ENCODE measurements at regions not wholly inside any gene's neighbourhood (a gene's known extent, or its start where the extent isn't known, plus 50 kb on each side); places are given as distances from the start of the nearest gene placed in this dataset.

GRCh38 chr10:131726967-131727366 lies 173.8 kb upstream of the PPP2R2D start:
- H3K4me3 ChIP-seq (replicated peaks in 1 of 2; ENCODE audit: low read depth in 2 of 2, low read length in 2 of 2): no peak overlapping the region
- DNase-seq (ENCODE audit: low read depth in 2 of 2): no peak
- TF ChIP-seq CTCF (IDR thresholded peaks at IDR 0.05; ENCODE audit: low read depth, low read length): no peak

GRCh38 chr10:131727560-131727959 lies 173.2 kb upstream of the PPP2R2D start:
- no peak overlapping the region for H3K4me3 ChIP-seq (replicated peaks in 1 of 2; ENCODE audit: low read depth in 2 of 2, low read length in 2 of 2)
- DNase-seq (ENCODE audit: low read depth in 2 of 2): no peak
- TF ChIP-seq CTCF (IDR thresholded peaks at IDR 0.05; ENCODE audit: low read depth, low read length): no peak

GRCh38 chr10:131728286-131729228 lies 172.3 kb upstream of the PPP2R2D start:
- TF ChIP-seq CTCF (IDR thresholded peaks at IDR 0.05; ENCODE audit: low read depth, low read length): no peak
- no peak overlapping the region for H3K4me3 ChIP-seq (replicated peaks in 1 of 2; ENCODE audit: low read depth in 2 of 2, low read length in 2 of 2)
- no peak for DNase-seq (ENCODE audit: low read depth in 2 of 2)

GRCh38 chr10:131729361-131729760 lies 171.4 kb upstream of the PPP2R2D start:
- no peak overlapping the region for H3K4me3 ChIP-seq (replicated peaks in 1 of 2; ENCODE audit: low read depth in 2 of 2, low read length in 2 of 2)
- no peak for TF ChIP-seq CTCF (IDR thresholded peaks at IDR 0.05; ENCODE audit: low read depth, low read length)
- no peak for DNase-seq (ENCODE audit: low read depth in 2 of 2)

- no peak for DNase-seq (ENCODE audit: low read depth in 2 of 2)
- TF ChIP-seq CTCF (IDR thresholded peaks at IDR 0.05; ENCODE audit: low read depth, low read length): no peak
- no peak overlapping the region for H3K4me3 ChIP-seq (replicated peaks in 1 of 2; ENCODE audit: low read depth in 2 of 2, low read length in 2 of 2)
Measured at GRCh38 chr10:131729938-131730660, 170.7 kb upstream of the PPP2R2D start.

- no peak for DNase-seq (ENCODE audit: low read depth in 2 of 2)
Measured at GRCh38 chr10:131730771-131731497, 169.9 kb upstream of the PPP2R2D start.

More at GRCh38 chr10:131730771-131731497, 169.9 kb upstream of the PPP2R2D start:
- H3K4me3 ChIP-seq (replicated peaks in 1 of 2; ENCODE audit: low read depth in 2 of 2, low read length in 2 of 2): no peak overlapping the region
- TF ChIP-seq CTCF (IDR thresholded peaks at IDR 0.05; ENCODE audit: low read depth, low read length): no peak

All from cardiac fibroblast (primary cell).